Liver (tissue), 8 donors: ENCODE measurements at regions not wholly inside any gene's neighbourhood (a gene's known extent, or its start where the extent isn't known, plus 50 kb on each side); places are given as distances from the start of the nearest gene placed in this dataset.

Source experiments
- DNase-seq: peaks from one replicate; pipeline ENCODE4 v3.0.0-alpha.2; 2017; ENCODE audit warnings: low spot score
- H3K27ac ChIP-seq, 2 donors: one replicate each; pipeline ENCODE4 v1.7.0; 2013; ENCODE audit warnings: inconsistent platforms in 2 of 2, low read length in 2 of 2, control low read depth in 1 of 2, low read depth in 1 of 2, mild to moderate bottlenecking in 1 of 2
- H3K27me3 ChIP-seq, 4 donors: one replicate each; pipeline versions ENCODE4 v1.6.1 to v1.7.0; 2013; ENCODE audit warnings: low read length in 3 of 4, inconsistent platforms in 1 of 4, mild to moderate bottlenecking in 1 of 4, moderate library complexity in 1 of 4; ENCODE audit not compliant: control insufficient read depth in 4 of 4, insufficient read depth in 4 of 4
- H3K36me3 ChIP-seq, 4 donors: one replicate each; pipeline versions ENCODE4 v1.6.1 to v1.7.0; 2013; ENCODE audit warnings: low read length in 3 of 4, mild to moderate bottlenecking in 3 of 4, low read depth in 1 of 4, moderate library complexity in 1 of 4; ENCODE audit not compliant: control insufficient read depth in 4 of 4, insufficient read depth in 3 of 4
- H3K4me1 ChIP-seq, 4 donors: one replicate each; pipeline versions ENCODE4 v1.6.1 to v1.7.0; 2013; ENCODE audit warnings: low read length in 3 of 4, mild to moderate bottlenecking in 3 of 4, moderate library complexity in 1 of 4; ENCODE audit not compliant: control insufficient read depth in 4 of 4, insufficient read depth in 4 of 4
- H3K4me3 ChIP-seq, 3 donors: one replicate each; pipeline versions ENCODE4 v1.6.1 to v1.7.0; 2013; ENCODE audit warnings: low read length in 3 of 3, control low read depth in 1 of 3, low read depth in 1 of 3, mild to moderate bottlenecking in 1 of 3
- H3K9ac ChIP-seq, 2 donors: one replicate each; pipeline ENCODE4 v1.7.0; 2013; ENCODE audit warnings: low read length in 2 of 2, mild to moderate bottlenecking in 2 of 2, moderate library complexity in 2 of 2, control low read depth in 1 of 2, low read depth in 1 of 2
- H3K9me3 ChIP-seq, 4 donors: one replicate each; pipeline versions ENCODE4 v1.6.1 to v1.7.0; 2013; ENCODE audit warnings: low read length in 3 of 4; ENCODE audit not compliant: control insufficient read depth in 4 of 4
- EGR1 ChIP-seq, 2 donors: IDR thresholded peaks; 2 replicates each; pipeline ENCODE4 v1.6.1; 2016 to 2018; ENCODE audit warnings: antibody characterized with exemption in 2 of 2, low read depth in 2 of 2
- FOXA1 ChIP-seq: IDR thresholded peaks from 2 replicates; pipeline ENCODE4 v1.6.1; 2016; ENCODE audit warnings: antibody characterized with exemption
- FOXA2 ChIP-seq: IDR thresholded peaks from 2 replicates; pipeline ENCODE4 v1.6.1; 2016; ENCODE audit warnings: antibody characterized with exemption
- GABPA ChIP-seq, 2 donors: IDR thresholded peaks in 1 of 2; conservative IDR thresholded peaks in 1 of 2; 2 replicates each; pipeline ENCODE4 v1.6.1; 2016; ENCODE audit warnings: antibody characterized with exemption in 2 of 2, mild to moderate bottlenecking in 1 of 2, moderate library complexity in 1 of 2
- HNF4A ChIP-seq, 2 donors: conservative IDR thresholded peaks; 2 replicates each; pipeline ENCODE4 v1.6.1; 2016; ENCODE audit warnings: antibody characterized with exemption in 2 of 2, mild to moderate bottlenecking in 2 of 2
- HNF4G ChIP-seq: IDR thresholded peaks from 2 replicates; pipeline ENCODE4 v1.6.1; 2016; ENCODE audit warnings: antibody characterized with exemption
- JUND ChIP-seq, 2 donors: IDR thresholded peaks; 2 replicates each; pipeline ENCODE4 v1.6.1; 2016; ENCODE audit warnings: antibody characterized with exemption in 2 of 2
- NR2F2 ChIP-seq: IDR thresholded peaks from 2 replicates; pipeline ENCODE4 v1.6.1; 2016; ENCODE audit warnings: antibody characterized with exemption
- RAD21 ChIP-seq, 2 donors: IDR thresholded peaks; 2 replicates each; pipeline ENCODE4 v1.6.1; 2016; ENCODE audit warnings: antibody characterized with exemption in 2 of 2, mild to moderate bottlenecking in 2 of 2
- RXRA ChIP-seq, 2 donors: IDR thresholded peaks; 2 replicates each; pipeline ENCODE4 v1.6.1; 2017 to 2018; ENCODE audit warnings: antibody characterized with exemption in 2 of 2, mild to moderate bottlenecking in 1 of 2
- SP1 ChIP-seq: IDR thresholded peaks from 2 replicates; pipeline ENCODE4 v1.6.1; 2018; ENCODE audit warnings: antibody characterized with exemption, mild to moderate bottlenecking
- TAF1 ChIP-seq: conservative IDR thresholded peaks from 2 replicates; pipeline ENCODE4 v1.6.1; 2016; ENCODE audit warnings: antibody characterized with exemption, mild to moderate bottlenecking
- YY1 ChIP-seq: IDR thresholded peaks from 2 replicates; pipeline ENCODE4 v1.6.1; 2016; ENCODE audit warnings: antibody characterized with exemption, mild to moderate bottlenecking
- ZBTB33 ChIP-seq: IDR thresholded peaks from 2 replicates; pipeline ENCODE4 v1.6.1; 2016; ENCODE audit warnings: antibody characterized with exemption
- WGBS: extraction: QIAGEN DNeasy Blood & Tissue Kit; methylation state at CpG from one replicate; pipeline ENCODE4 v1.1.7; 2013; 5-methylcytosine and 5-hydroxymethylcytosine counted together
- TF ChIP-seq, protein P1 (sequence below): IDR thresholded peaks from 2 replicates; pipeline ENCODE4 v1.6.1; 2016; ENCODE audit warnings: antibody characterized with exemption
- TF ChIP-seq, protein P2 (sequence below): IDR thresholded peaks from 2 replicates; pipeline ENCODE4 v1.6.1; 2016; ENCODE audit warnings: antibody characterized with exemption
- TF ChIP-seq, protein P3 (sequence below): IDR thresholded peaks from 2 replicates; pipeline ENCODE4 v1.6.1; 2016; ENCODE audit warnings: antibody characterized with exemption, mild to moderate bottlenecking
- TF ChIP-seq, protein P4 (sequence below): fragments of 150-350 bp; IDR thresholded peaks from 2 replicates; pipeline ENCODE4 v1.5.1; 2017; ENCODE audit warnings: improper control_type of control experiment, low read depth, low read length; ENCODE audit not compliant: missing input control
- donor health status: healthy.
- donor health status: healthy.
- donor health status: healthy.
- donor health status: healthy.
- donor health status: healthy.

GRCh38 chr2:221649051-221649775 lies 77.1 kb upstream of the EPHA4 start:
- Histone ChIP-seq H3K9me3 (no peaks in the 10 kb centered on the region), H3K27me3 (peaks cover 0 to 3% (median 0%) of the 10 kb centered on the region in 4 donors), H3K9ac (no peak overlapping the region), H3K4me3 (no peak overlapping the region), H3K4me1 (no peaks in the 10 kb centered on the region), H3K27ac (no peak overlapping the region), H3K36me3 (no peaks in the 10 kb centered on the region)
- TF ChIP-seq, protein P1, sequence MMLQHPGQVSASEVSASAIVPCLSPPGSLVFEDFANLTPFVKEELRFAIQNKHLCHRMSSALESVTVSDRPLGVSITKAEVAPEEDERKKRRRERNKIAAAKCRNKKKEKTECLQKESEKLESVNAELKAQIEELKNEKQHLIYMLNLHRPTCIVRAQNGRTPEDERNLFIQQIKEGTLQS = no peak
- TF ChIP-seq RAD21 (IDR thresholded peaks at IDR 0.05) (no peak), HNF4A (conservative IDR thresholded peaks at IDR 0.05) (no peak), RXRA (IDR thresholded peaks at IDR 0.05) (no peak), EGR1 (IDR thresholded peaks at IDR 0.05; ENCODE audit: low read depth in 2 of 2) (no peak), NR2F2 (no peak), TAF1 (no peak), GABPA (IDR thresholded peaks at IDR 0.05 in 1 of 2, conservative IDR thresholded peaks at IDR 0.05 in 1 of 2) (no peak), FOXA1 (no peak), JUND (IDR thresholded peaks at IDR 0.05) (no peak), HNF4G (no peak), SP1 (no peak), FOXA2 (no peak), ZBTB33 (no peak), YY1 (no peak)
- TF ChIP-seq, protein P2, sequence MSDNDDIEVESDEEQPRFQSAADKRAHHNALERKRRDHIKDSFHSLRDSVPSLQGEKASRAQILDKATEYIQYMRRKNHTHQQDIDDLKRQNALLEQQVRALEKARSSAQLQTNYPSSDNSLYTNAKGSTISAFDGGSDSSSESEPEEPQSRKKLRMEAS = no peak
- TF ChIP-seq, protein P3, sequence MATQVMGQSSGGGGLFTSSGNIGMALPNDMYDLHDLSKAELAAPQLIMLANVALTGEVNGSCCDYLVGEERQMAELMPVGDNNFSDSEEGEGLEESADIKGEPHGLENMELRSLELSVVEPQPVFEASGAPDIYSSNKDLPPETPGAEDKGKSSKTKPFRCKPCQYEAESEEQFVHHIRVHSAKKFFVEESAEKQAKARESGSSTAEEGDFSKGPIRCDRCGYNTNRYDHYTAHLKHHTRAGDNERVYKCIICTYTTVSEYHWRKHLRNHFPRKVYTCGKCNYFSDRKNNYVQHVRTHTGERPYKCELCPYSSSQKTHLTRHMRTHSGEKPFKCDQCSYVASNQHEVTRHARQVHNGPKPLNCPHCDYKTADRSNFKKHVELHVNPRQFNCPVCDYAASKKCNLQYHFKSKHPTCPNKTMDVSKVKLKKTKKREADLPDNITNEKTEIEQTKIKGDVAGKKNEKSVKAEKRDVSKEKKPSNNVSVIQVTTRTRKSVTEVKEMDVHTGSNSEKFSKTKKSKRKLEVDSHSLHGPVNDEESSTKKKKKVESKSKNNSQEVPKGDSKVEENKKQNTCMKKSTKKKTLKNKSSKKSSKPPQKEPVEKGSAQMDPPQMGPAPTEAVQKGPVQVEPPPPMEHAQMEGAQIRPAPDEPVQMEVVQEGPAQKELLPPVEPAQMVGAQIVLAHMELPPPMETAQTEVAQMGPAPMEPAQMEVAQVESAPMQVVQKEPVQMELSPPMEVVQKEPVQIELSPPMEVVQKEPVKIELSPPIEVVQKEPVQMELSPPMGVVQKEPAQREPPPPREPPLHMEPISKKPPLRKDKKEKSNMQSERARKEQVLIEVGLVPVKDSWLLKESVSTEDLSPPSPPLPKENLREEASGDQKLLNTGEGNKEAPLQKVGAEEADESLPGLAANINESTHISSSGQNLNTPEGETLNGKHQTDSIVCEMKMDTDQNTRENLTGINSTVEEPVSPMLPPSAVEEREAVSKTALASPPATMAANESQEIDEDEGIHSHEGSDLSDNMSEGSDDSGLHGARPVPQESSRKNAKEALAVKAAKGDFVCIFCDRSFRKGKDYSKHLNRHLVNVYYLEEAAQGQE = no peak
- TF ChIP-seq, protein P4, sequence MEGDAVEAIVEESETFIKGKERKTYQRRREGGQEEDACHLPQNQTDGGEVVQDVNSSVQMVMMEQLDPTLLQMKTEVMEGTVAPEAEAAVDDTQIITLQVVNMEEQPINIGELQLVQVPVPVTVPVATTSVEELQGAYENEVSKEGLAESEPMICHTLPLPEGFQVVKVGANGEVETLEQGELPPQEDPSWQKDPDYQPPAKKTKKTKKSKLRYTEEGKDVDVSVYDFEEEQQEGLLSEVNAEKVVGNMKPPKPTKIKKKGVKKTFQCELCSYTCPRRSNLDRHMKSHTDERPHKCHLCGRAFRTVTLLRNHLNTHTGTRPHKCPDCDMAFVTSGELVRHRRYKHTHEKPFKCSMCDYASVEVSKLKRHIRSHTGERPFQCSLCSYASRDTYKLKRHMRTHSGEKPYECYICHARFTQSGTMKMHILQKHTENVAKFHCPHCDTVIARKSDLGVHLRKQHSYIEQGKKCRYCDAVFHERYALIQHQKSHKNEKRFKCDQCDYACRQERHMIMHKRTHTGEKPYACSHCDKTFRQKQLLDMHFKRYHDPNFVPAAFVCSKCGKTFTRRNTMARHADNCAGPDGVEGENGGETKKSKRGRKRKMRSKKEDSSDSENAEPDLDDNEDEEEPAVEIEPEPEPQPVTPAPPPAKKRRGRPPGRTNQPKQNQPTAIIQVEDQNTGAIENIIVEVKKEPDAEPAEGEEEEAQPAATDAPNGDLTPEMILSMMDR = no peak
- DNase-seq = no peak
- 81% methylated on average over 5 of the region's 5 CpGs for WGBS
